C4-2B (cell line): ENCODE measurements at regions not wholly inside any gene's neighbourhood (a gene's known extent, or its start where the extent isn't known, plus 50 kb on each side); places are given as distances from the start of the nearest gene placed in this dataset.

Experiments
- H3K27ac ChIP-seq: fragments of 450-650 bp; 2 replicates; pipeline ENCODE4 v1.5.1; 2017
- ZFX ChIP-seq: fragments of 450-650 bp; IDR thresholded peaks from 2 replicates; pipeline ENCODE4 v1.6.1; 2017
- TF ChIP-seq, protein P1 (sequence below): fragments of 450-650 bp; conservative IDR thresholded peaks from 2 replicates; pipeline ENCODE4 v1.5.1; 2017; ENCODE audit warnings: mild to moderate bottlenecking

- no peak overlapping the region; the same call in 1 of the 2 replicates for H3K27ac ChIP-seq
- TF ChIP-seq, protein P1, sequence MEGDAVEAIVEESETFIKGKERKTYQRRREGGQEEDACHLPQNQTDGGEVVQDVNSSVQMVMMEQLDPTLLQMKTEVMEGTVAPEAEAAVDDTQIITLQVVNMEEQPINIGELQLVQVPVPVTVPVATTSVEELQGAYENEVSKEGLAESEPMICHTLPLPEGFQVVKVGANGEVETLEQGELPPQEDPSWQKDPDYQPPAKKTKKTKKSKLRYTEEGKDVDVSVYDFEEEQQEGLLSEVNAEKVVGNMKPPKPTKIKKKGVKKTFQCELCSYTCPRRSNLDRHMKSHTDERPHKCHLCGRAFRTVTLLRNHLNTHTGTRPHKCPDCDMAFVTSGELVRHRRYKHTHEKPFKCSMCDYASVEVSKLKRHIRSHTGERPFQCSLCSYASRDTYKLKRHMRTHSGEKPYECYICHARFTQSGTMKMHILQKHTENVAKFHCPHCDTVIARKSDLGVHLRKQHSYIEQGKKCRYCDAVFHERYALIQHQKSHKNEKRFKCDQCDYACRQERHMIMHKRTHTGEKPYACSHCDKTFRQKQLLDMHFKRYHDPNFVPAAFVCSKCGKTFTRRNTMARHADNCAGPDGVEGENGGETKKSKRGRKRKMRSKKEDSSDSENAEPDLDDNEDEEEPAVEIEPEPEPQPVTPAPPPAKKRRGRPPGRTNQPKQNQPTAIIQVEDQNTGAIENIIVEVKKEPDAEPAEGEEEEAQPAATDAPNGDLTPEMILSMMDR: peak; percentile 99
- TF ChIP-seq ZFX: no peak
Observed at GRCh38 chr12:16939871-16940306, 333.9 kb upstream of the LMO3 start.

DNA sequence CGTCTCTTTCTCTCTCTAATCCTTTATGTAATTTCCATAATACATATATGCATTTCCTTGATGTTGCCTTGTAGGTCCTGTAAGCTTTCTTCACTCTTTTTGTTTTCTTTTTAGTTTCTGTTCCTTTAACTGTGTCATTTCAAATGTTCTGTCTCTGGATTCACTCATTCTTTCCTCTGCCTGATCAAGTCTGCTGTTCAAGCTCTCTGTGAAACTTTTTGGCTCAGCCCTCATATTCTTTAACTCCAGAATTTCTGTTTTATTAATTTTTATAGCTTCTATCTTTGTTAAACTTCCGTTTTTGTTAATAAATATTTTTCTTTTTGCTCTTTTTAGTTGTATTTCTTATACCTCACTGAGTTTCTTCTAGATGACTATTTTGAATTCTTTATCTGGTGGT is 321.3 kb upstream of the LMO3 start:
- TF ChIP-seq ZFX: no peak
- TF ChIP-seq, protein P1: no peak
- H3K27ac ChIP-seq: no peak overlapping the region

GRCh38 chr12:16920451-16920850 is 314.5 kb upstream of the LMO3 start:
- TF ChIP-seq, protein P1: no peak
- TF ChIP-seq ZFX: no peak
- no peak overlapping the region for H3K27ac ChIP-seq

DNA sequence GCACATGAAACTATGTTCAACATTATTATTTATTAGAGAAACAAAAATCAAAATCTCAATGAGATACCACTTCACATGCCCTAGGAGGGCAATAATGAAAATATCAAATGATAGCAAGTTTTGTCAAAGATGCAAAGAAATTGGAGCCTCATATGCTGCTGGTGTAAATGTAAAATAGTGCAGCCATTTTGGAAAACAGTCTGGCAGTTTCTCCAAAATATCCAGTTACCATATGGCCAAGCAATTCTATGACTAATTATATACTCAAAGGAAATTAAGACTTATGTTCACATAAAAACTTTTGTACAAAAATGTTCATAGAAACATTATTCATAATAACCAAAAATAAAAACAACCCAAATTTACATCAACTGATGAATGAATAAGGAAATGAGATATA is 313.6 kb upstream of the LMO3 start:
- TF ChIP-seq ZFX: no peak
- TF ChIP-seq, protein P1: no peak
- H3K27ac ChIP-seq: no peak overlapping the region

DNA sequence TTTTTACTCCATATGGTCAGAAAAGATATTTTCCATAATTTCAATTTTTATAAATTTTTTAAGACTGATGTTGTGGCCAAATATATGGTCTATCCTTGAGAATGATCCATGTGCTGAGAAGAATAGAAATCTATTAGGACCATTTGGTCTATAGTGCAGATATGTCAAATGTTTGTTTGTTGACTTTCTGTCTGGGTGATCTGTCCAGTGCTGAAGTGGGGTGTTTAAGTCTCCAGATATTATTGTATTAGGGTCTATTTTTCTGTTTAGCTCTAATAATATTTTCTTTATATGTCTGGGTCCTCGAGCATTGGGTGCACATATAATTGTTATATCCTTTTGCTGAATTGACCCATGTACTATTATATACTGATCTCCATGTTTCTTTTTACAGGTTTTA is 308.9 kb upstream of the LMO3 start:
- no peak overlapping the region for H3K27ac ChIP-seq
- no peak for TF ChIP-seq ZFX
- TF ChIP-seq, protein P1: no peak

GRCh38 chr12:16913832-16914490 is 308.0 kb upstream of the LMO3 start:
- H3K27ac ChIP-seq: no peak overlapping the region
- no peak for TF ChIP-seq ZFX
- TF ChIP-seq, protein P1: no peak

GRCh38 chr12:16901946-16902345 is 296.0 kb upstream of the LMO3 start:
- no peak overlapping the region for H3K27ac ChIP-seq
- no peak for TF ChIP-seq ZFX
- TF ChIP-seq, protein P1: no peak
